DMS79 (cell line): ENCODE measurements at regions not wholly inside any gene's neighbourhood (a gene's known extent, or its start where the extent isn't known, plus 50 kb on each side); places are given as distances from the start of the nearest gene placed in this dataset.

Experiments
- DNase-seq: peaks from one replicate; lab custom pipeline; 2025; lab: John Stamatoyannopoulos, UW

DNA sequence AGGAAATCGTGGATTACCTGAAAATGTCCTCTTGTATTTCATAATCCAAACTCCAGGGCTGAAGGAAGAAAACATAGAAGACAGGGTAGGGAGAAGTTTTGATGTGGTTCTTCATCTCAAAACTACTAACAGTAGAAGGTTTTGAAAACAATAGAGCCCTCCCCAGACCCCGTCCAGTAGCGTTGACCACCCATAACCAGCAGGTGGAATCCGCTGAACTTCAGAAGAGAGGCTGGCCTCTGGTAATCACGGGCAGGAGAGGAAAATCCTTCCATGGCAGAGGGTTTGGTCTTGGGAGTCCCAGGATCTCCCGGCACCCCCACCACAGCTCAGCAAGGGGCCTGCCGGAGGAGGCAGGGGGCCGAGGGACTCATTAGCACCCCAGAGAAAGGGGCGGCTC lies 333.4 kb upstream of the RNF32 start:
- DNase-seq, result no peak

DNA sequence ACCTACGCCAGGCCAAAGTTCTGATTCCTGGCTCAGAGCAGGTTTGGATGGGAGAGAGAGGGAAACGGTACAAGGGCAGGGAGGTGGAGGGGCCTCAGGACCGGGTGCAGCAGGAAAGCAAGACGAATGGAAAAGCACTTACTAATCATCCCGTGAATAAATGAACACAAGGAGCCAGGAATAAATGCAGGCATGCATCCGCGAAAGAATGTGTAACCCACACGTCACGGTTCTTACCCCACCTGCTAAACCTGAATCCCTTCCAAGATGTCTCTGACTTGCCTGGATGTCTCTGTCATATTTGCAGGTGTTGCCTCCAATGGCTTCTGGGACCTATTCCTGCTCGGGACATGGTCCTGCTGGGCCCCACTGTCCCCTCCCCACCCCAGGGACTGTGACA lies 335.2 kb upstream of the RNF32 start:
- DNase-seq, result peak; percentile 75

DNA sequence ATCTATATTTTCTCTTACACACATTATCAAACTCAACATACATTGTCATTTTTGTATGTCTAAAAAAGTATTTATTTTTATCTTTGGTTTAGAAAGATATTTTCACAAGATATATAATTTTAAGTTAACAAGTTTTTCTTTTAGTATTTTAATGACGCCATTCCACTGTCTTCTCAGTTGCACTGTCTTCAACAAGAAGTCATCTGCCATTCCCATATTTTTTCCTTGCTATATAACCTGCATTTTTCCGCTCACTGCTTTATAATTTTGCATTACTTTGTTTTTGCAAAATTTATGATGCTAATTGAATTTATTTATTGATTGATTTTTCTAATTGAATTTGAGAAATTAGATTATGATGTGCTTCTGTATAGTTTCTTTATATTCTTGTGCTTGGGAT lies 357.8 kb upstream of the RNF32 start:
- DNase-seq, result no peak

DNA sequence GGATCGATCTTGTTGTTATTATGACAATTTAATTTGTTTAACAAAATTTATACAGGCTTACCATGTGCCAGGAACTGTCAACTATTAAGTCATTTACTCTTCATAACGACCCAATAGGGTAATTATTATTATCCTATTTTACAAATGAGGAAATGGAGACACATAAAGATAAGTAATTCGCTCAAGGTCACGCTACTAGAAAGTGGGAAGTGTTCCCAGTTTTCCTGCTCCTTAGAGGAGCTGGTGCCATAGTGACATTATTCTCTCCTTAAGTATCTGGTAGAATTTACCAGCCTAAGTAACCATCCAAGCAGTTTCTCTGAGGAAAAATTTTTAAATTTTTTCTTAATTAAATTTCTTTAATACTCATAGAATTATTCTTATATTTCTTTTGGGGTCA lies 360.9 kb upstream of the RNF32 start:
- DNase-seq, result no peak

DNA sequence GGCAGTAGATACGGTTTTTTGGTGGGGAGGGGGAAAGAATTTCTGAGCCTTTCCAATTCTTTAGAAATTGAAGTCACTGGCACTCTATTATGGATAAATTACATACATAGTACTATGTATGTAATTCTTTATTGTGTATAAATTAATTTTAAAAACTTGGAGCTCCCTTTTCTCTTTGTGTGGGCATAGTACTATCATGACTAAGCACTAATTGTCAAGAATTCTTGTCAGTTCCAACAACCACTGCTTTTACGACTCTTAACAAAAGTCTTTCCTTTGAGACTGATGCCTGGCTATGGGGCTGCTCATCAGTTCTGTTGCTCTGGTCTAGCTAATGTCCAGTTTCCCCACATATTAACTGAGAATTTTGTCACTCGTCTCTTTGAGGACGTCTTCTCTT lies 365.3 kb upstream of the RNF32 start:
- no peak for DNase-seq

DNA sequence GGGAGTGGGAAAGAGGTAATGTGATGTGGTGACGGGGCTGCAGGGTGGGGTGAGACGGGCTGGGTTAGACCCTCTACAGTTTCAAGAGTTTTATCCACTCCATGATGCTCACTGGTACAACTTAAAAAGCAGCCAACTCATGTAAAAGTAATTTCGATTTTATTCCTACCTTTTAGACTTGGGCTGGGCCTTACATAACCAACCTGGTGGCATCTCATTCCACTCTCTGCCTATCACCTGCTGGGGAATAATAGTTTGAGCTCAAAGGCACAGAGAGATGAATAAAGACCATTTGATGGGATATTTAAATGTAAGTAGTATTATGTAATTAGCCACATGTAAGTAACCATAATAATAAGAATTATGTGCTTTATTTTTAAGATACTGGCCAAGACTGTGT lies 366.0 kb upstream of the RNF32 start:
- DNase-seq, result no peak

DNA sequence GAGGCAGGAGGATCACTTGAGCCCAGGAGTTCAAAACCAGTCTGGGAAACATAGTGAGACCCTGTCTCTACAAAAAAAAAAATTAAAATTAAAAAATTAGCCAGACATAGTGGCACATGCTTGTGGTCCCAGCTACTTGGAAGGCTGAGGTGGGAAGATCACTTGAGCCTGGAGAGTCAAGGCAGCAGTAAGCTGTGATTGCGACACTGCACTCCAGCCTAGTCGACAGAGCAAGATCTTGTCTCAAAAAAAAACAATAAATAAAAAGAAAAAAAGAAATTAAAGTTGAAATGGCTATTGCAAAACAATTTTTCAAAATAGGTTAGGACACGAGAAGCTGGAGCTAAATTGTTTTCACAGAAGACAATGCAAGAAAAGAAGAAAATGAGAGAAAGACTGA lies 379.0 kb upstream of the RNF32 start:
- DNase-seq, result no peak

DNA sequence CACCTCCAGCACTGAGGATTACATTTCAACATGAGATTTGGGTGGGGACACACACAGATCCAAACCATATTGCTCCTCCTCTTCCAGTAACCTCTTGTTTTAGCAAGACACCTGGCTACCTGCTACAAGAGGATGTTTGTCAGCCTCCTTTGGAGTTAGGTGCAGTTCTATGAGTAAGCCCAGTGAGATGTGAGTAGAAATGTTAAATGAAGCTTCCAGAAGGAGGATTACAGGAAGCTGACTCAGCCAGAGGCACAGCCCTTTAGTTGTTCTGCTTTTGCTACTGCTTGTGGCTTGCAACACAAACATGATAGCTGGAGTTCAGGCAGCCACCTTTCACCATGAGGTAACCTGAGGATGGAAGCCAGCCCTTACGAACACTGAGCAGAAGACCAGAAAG lies 382.7 kb upstream of the RNF32 start:
- DNase-seq, result no peak

DNA sequence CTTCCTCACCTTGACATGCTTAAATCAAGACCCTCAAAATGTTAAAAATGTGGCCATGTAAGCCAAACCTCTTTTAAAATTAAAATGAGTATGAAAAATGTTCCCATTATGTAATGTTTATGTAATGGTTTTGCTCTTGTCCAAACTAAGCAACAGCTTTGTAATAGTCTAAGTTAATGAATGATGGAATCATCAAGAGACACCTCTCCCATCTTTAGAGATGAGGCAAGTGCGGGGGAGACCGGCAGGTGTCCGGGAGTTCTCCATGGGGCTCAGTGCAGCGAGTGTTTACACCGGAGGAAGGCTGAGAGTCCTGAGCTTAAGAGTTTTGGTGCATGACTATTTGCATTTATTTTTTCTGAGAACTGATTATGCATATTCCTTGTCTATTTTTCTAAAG lies 384.9 kb upstream of the RNF32 start:
- no peak for DNase-seq

DNA sequence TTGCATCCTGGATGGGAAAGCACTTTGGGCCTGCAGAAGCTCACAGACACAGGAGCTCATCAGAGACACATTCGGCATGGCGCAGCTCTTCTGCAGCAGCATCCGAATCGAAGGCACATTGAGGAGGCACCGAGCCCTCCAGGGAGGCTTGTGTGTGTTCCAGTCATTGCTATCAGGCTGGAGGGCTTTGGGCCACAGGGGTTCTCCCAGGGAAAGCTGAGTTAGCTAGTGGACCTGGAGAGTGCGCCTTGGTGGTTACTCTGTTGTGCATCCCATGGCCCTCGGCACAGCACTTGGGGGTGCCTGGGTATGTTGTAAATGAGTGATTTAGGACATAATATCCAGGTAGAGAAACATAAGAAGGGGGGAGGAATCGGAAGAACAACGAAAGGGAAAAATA lies 388.7 kb upstream of the RNF32 start:
- DNase-seq, result no peak

DNA sequence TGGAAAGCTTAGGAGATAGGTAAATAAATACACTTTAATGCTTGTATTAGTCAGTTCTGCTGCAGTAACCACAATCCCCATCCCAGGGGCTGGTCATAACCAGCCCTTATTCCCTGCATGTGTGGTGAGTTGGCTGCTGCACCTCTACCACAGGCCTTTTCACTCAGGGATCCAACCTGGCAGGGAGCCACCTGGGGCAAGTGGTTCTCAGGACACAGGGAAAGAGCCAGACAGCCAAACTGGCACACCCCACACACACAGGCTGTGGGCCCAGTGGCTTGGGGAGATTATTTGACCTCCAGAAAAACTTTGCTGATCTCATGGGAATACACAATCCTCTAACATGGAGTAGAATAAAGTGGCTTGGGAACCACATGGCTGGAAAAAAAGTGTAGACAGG lies 400.0 kb upstream of the RNF32 start:
- DNase-seq, result no peak

DNA sequence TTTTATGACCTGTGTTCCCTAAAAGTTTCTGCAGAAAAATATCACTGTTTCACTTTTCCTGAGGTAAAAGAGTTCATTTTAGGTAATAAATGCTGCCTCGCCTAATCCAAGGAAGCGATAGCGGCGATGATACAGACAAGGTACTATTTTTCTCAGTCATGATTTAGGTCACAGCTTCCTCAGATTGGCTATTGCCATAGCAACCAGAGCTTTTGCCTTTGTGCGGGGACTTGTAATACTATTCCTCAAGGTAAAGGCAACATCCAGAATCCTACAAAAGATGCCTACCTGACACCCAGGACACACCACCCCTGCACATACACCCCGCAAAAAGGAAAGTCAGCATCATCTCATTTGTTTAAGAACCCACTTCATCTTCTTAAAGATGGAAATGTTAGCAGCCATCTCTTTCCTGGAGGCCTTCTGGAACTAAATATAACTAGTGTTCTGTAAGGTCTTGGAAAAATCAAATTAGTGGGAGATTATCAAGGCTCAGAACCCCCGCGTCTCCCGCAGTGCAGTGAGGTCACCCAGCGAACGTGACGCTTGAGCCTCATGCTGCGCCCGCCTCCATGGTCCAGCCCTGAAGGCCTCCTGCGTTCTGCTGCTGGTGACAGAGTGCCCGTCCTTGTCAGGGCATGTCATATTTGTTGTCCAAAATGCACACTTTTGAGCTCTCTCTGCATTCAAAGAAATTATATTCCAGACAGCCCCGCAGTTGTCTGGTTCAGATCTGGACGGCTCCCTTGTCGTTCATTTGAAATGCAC lies 402.0 kb upstream of the RNF32 start:
- no peak for DNase-seq

DNA sequence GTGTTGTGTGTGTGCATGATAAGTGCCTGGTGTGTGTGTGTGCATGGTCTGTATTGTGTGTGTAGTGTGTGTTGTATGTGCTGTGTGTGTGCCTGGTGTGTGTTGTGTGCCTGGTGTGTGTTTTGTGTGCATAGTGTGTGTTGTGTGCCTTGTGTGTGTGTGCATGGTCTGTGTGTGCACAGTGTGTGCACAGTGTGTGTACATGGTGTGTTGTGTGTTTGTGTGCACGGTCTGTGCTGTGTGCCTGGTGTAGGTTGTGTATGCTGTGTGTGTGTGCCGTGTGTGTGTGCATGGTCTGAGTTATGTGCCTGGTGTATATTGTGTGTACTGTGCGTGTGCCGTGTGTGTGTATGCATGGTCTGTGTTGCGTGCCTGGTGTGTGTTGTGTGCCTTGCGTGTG lies 403.0 kb upstream of the RNF32 start:
- no peak for DNase-seq

DNA sequence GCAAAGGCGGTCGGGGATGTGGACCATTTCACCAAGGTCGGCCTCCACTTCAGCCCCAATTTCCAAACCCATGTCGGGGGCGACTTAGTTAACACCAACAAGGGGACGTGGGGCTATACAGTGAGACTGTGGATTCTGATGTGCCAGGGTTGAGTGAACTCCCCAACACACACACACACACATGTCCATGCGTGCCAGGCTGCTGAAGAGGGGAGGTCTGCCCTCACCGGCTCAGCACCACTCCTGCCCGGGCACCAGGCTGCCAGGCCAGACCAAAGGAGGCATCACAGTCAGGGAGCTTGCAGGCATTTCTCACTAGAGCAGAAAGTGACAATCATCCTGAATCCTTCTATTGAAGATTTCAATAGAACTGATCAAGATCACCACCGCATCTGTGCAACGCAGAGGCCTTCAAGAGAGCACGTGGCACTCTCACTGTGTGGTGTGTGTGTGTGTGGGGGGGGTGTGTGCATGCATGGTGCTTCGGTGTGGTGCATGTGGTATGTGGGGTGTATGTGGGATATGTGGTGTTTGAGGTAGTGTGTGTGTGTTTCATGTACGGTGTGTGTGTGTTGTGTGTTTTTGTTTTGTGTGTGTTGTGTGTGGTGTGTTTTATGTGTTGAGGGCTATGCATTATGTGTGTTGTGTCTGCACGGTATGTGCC lies 403.5 kb upstream of the RNF32 start:
- no peak for DNase-seq

DNA sequence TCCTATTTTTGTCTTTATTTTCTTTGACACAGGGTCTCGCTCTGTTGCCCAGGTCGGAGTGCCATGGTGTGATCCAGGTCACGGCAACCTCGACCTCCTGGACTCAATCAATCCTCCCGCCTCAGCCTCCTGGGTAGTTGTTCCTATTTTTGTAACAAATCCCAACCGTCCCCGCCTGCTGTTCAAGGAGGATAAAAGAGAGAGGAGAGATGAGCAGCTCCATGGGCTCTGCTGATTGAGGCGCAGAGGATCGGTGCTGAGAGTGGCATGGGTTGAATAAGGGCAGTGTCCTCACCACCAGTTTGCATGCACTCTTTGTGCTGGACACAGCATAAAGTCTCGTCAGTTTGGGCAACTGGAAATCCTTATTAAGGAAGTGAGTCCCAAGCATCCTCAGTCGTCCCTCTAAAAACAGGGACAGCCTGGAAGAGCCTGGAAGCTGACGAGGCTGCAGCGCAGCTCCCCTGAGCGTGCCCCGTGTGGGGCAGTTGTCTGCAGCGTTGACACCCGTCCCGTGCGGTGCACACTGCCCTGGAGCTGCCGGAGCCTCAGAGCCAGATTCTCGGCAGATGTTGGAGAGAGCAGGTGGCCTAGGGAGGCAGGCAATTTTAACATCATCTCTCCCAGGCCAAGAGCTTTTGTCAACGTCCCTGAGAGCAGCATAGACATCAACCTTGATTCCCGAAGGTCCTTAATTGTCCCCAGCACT lies 404.2 kb upstream of the RNF32 start:
- no peak for DNase-seq

DNA sequence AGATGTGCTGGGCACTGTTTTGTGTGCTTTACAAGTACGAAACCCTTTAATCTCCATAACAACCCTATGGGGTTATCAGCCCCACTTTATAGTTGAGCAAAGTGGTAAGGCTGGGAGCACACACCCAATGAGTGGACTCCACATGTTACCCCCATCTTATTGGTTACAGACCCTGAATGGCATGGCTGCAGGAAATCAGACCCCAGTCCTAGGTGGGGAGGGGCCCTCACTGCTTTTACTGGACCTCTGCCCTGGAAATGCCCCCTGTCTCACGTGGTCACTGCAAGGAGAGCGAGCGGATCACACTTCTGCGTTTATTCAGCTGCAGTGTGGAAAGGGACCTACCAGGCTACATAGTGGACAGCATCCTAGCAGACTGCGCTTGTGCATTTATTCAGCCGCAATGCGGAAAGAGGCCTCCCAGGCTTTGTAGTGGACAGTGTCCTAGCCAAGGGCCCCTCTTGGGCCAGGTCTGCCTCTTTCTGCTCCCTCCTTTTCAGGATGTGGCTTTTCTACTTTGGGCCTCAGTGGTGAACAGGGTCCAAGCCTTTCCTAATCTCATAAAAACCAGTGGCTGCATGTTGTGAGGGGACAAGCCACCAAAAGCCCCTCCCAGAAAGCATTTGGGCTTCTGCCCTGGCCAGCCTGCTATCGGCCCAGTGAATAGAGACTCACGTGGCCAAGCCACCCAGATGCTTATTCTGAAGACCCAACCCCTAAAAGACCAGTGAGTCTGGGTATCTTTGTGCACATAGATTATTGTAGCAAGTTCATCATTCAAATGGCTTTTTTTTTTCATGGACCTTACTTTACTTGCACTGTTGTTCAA lies 405.7 kb upstream of the RNF32 start:
- no peak for DNase-seq

DNA sequence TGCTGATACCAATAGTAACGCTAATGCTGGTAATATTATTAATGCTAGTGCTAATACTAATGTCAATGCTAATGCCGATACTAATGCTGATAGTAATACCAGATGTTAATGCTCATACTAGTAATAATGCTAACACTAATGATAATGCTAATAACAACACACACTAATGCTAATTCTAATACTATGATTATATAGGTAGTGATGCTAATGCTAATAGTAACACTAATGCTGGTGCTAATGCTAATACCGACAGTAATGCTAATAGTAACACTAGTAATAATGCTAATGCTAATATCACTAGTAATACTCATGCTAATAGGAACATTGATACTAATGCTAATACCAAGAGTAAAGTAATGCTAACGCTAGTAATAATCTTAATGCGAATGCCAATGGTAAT lies 406.4 kb upstream of the RNF32 start:
- DNase-seq, result no peak

DNA sequence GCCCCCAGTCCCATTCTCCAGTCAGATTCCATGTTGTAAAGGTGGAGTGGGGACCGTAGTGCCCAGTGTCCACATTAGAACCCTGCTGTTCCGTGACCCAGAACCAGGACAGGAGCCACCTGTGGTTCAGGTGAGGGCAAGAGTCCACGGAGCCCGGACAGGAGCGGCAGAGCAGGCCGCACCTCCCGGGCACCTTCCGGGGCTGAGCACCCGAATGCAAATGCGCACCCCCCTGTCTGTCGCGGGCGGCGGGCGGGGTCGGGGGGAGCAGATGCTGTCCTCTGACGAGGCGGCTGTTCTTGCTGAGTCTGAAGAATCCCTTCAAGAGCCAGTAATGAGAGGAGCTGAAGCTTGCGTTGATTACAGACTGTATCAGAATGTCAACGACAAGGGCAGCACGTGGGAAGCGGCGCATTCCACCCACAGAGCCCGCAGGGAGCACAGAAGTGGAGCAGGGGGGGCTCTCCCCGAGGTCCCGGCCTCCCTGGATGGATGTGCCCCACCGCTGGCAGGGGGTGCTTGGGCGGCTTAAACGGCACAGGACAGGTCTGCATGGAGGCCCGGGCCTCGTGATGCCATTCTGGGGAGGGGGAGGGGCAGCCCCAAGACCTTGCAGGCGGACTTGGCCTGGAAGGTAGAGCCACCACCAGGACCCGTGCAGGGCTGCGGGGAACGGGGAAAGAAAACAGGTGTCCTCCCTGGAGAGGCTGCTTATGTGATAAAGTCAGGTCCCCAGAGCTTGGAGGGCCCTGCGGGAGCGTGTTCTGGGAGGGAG lies 407.5 kb upstream of the RNF32 start:
- no peak for DNase-seq

DNA sequence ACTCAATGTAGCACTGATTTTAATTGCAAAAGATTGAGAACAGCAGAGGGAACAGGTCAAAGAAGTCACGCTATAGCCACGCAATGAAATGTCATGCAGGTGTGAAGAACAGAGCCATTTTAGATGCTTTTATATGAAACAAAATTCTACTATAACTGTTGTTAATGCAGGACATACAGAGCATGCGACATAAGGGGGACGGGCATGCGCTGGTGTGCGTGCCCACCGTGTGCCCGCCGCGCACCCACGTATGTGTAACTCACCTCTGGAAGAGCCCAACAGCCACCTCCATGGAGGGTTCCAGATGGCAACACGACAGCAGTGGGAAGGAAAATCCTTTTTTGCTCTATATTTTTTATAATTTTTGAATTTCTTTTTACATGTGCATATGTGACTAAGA lies 410.0 kb upstream of the RNF32 start:
- DNase-seq, result no peak

DNA sequence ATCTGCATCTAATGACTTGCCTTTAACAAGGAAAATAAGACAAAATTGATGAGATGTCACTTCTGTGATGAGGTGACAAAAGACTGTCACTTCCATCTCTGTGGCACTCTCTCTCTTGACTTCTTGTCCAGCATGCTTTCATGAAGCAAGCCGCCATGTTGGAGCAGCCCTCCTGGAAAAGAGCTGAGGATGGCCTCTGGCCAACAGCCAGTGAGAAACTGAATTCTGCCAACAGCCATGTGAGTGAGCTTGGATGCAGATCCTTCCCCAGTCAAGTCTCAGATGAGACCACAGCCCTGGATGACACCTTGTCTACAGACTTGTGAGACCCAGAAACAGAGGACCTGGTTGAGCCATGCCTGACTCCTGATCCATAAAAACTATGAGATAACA lies 412.6 kb upstream of the SHH start:
- DNase-seq, result no peak

DNA sequence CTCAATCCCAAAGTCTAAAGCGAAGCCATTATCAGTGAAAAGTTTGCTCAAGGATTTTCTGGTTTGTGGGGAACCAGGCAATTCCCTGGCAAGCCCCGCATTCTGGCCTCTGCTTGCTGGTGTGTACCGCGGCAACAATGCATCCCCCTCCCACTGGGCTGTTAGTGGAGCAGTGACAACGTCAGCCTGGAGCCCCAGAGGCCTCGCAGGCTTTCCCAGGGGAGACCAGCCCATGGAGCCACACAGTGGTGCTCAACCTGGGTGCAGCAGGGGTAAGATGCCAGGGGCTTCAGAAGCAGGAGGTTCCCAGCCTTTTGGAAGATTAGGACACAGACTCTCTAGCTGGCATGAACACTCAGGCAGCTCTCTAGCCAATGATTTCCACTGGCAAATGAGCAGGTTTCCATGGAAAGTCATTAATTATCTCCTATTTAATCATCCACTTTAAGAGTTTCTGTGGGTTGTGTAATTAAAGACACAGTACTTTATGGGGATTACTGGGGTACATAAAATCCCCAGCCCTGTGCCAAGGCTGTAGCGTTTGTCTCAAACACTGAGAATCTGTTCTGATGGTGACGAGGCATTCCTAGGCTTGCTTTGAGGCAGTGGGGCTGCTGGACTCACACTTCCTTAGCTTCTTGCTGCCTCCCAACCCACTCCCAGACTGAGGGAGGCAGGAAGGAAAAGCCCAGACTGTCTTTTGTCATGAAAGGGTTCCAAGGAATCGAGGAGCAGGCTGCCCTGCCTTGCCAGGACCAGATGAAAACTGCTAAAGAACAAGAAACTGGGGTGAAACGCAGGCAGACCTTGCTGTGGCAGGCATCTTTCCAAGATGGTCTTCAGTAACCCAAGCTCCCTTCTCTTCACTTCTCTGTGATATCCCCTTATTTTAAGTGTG lies 411.9 kb upstream of the SHH start:
- DNase-seq, result no peak
